Sigmoid colon (tissue), 4 donors: ENCODE measurements at regions not wholly inside any gene's neighbourhood (a gene's known extent, or its start where the extent isn't known, plus 50 kb on each side); places are given as distances from the start of the nearest gene placed in this dataset.

Source experiments
- CTCF ChIP-seq, 4 experiments: fragments of 450-650 bp in 3 of 4; fragments of 200-600 bp in 1 of 4; IDR thresholded peaks; one replicate each; pipeline ENCODE4 v1.5.1; 2016 to 2019; ENCODE audit warnings: antibody characterized with exemption in 4 of 4, mild to moderate bottlenecking in 3 of 4, moderate library complexity in 2 of 4
- EP300 ChIP-seq, 4 donors: sonication (generic); formaldehyde crosslinking; IDR thresholded peaks; one replicate each; pipeline ENCODE4 v1.6.1; 2017; ENCODE audit warnings: antibody characterized with exemption in 4 of 4
- POLR2A ChIP-seq, 2 donors: fragments of 450-650 bp; IDR thresholded peaks; one replicate each; pipeline ENCODE4 v1.6.1; 2016; ENCODE audit warnings: antibody characterized with exemption in 2 of 2, mild to moderate bottlenecking in 2 of 2, moderate library complexity in 2 of 2

DNA sequence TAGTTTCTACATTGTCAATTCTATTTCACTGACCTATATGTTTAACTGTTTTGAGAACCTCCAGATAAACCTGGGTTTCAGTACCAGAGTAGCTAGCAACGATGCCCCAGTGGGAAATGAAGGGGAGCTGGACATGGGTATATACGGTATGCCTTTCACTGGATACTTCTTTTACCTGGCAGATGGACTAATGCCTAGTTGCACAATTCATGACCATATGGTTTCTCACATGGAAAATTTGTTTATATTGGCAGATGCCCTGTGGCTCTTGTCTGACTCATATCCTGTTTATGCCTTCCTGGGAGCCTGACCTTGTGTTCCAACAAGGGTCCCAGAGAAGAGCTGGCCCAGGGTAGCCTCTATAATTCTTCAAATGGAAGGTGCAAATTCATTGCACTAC is 144.1 kb downstream of the MAT2B start:
- TF ChIP-seq CTCF (IDR thresholded peaks at IDR 0.05) (no peak), POLR2A (IDR thresholded peaks at IDR 0.05) (no peak), EP300 (IDR thresholded peaks at IDR 0.05) (no peak)
